ENCODE measurements at regions not wholly inside any gene's neighbourhood (a gene's known extent, or its start where the extent isn't known, plus 50 kb on each side); places are given as distances from the start of the nearest gene placed in this dataset.

DNA sequence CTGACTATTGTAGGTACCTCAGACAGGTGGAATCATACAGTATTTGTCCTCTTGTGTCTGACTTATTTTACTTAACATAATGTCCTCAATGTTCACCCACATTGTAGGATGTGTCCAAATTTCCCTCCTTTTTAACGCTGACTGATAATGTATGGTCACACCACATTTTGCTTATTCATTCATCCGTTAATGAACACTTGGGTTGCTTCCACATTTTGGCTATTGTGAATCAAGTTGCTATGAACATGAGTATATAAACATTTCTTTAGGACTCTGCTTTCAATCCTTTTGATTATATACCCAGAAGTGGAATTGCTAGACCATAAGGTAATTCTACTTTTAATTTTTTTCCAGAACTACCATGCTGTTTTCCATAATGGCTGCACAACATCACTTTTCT, 87.0 kb upstream of the NDP start:
- Histone ChIP-seq H3K79me2 (ENCODE audit: insufficient read depth, low read length) (no peaks in the 10 kb centered on the region), H3K27ac (ENCODE audit: low read depth, low read length) (no peak overlapping the region), H3K4me3 (ENCODE audit: insufficient read depth, low read depth, low read length) (no peak overlapping the region), H3K9me3 (ENCODE audit: insufficient read depth, low read depth, low read length) (no peaks in the 10 kb centered on the region), H3K36me3 (ENCODE audit: insufficient read depth, low read length) (no peaks in the 10 kb centered on the region), H2AFZ (ENCODE audit: low read depth, low read length) (no peak overlapping the region), H4K20me1 (ENCODE audit: insufficient read depth, low read length) (no peaks in the 10 kb centered on the region), H3K4me1 (ENCODE audit: insufficient read depth, low read length) (no peaks in the 10 kb centered on the region), H3K9ac (ENCODE audit: low read length) (no peak overlapping the region), H3K27me3 (ENCODE audit: insufficient read depth, low read length) (no peaks in the 10 kb centered on the region), H3K4me2 (ENCODE audit: low read length) (no peak overlapping the region)
- Mint-ChIP-seq H3K27me3 (ENCODE audit: low read depth, unreplicated experiment) (peaks cover 2% of the 10 kb centered on the region), H3K36me3 (ENCODE audit: low read depth, unreplicated experiment) (no peaks in the 10 kb centered on the region), H3K4me1 (ENCODE audit: low read depth, unreplicated experiment) (peaks cover 7% of the 10 kb centered on the region), H3K4me3 (ENCODE audit: unreplicated experiment) (no peak overlapping the region), H3K27ac (ENCODE audit: unreplicated experiment) (no peak overlapping the region), H3K9me3 (ENCODE audit: unreplicated experiment) (no peaks in the 10 kb centered on the region)
- FAIRE-seq = no peak
- DNase-seq (ENCODE audit: low read depth) = peak; percentile 44
- TF ChIP-seq EZH2 (IDR thresholded peaks at IDR 0.05; ENCODE audit: insufficient read depth, low read length) = no peak
- TF ChIP-seq, protein P1, sequence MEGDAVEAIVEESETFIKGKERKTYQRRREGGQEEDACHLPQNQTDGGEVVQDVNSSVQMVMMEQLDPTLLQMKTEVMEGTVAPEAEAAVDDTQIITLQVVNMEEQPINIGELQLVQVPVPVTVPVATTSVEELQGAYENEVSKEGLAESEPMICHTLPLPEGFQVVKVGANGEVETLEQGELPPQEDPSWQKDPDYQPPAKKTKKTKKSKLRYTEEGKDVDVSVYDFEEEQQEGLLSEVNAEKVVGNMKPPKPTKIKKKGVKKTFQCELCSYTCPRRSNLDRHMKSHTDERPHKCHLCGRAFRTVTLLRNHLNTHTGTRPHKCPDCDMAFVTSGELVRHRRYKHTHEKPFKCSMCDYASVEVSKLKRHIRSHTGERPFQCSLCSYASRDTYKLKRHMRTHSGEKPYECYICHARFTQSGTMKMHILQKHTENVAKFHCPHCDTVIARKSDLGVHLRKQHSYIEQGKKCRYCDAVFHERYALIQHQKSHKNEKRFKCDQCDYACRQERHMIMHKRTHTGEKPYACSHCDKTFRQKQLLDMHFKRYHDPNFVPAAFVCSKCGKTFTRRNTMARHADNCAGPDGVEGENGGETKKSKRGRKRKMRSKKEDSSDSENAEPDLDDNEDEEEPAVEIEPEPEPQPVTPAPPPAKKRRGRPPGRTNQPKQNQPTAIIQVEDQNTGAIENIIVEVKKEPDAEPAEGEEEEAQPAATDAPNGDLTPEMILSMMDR (IDR thresholded peaks at IDR 0.05; ENCODE audit: insufficient read depth, low read depth, low read length) = no peak

DNA sequence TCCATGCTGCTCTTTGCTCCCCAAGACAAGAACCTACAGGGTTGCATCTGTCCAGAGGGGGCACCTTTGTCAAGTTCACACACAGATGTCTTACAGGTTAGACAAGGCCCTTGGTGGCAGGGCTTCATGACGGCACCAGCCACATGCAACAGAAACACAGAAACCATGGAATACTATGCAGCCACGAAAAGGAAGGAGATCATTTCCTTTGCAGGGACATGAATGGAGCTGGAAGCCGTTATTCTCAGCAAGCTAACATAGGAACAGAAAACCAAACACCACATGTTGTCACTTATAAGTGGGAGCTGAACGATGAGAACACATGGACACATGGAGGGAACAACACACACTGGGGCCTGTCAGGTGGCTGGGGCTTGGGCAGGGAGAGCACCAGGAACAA, 85.1 kb upstream of the NDP start:
- Histone ChIP-seq H3K4me2 (ENCODE audit: low read length) (no peak overlapping the region), H3K4me3 (ENCODE audit: insufficient read depth, low read depth, low read length) (no peak overlapping the region), H3K27me3 (ENCODE audit: insufficient read depth, low read length) (no peaks in the 10 kb centered on the region), H3K4me1 (ENCODE audit: insufficient read depth, low read length) (no peaks in the 10 kb centered on the region), H2AFZ (ENCODE audit: low read depth, low read length) (no peak overlapping the region), H3K79me2 (ENCODE audit: insufficient read depth, low read length) (no peaks in the 10 kb centered on the region), H3K9ac (ENCODE audit: low read length) (no peak overlapping the region), H3K36me3 (ENCODE audit: insufficient read depth, low read length) (no peaks in the 10 kb centered on the region), H3K27ac (ENCODE audit: low read depth, low read length) (no peak overlapping the region), H4K20me1 (ENCODE audit: insufficient read depth, low read length) (no peaks in the 10 kb centered on the region), H3K9me3 (ENCODE audit: insufficient read depth, low read depth, low read length) (no peaks in the 10 kb centered on the region)
- H3K4me1 Mint-ChIP-seq (ENCODE audit: low read depth, unreplicated experiment) = peaks cover 7% of the 10 kb centered on the region
- no peak overlapping the region for H3K4me3 Mint-ChIP-seq (ENCODE audit: unreplicated experiment)
- no peaks in the 10 kb centered on the region for H3K9me3 Mint-ChIP-seq (ENCODE audit: unreplicated experiment)
- no peak for DNase-seq (ENCODE audit: low read depth)
- no peak for FAIRE-seq
- H3K27ac Mint-ChIP-seq (ENCODE audit: unreplicated experiment) = no peak overlapping the region
- no peaks in the 10 kb centered on the region for H3K36me3 Mint-ChIP-seq (ENCODE audit: low read depth, unreplicated experiment)
- TF ChIP-seq, protein P1 (IDR thresholded peaks at IDR 0.05; ENCODE audit: insufficient read depth, low read depth, low read length) = no peak
- no peak for TF ChIP-seq EZH2 (IDR thresholded peaks at IDR 0.05; ENCODE audit: insufficient read depth, low read length)
- peaks cover 2% of the 10 kb centered on the region for H3K27me3 Mint-ChIP-seq (ENCODE audit: low read depth, unreplicated experiment)

DNA sequence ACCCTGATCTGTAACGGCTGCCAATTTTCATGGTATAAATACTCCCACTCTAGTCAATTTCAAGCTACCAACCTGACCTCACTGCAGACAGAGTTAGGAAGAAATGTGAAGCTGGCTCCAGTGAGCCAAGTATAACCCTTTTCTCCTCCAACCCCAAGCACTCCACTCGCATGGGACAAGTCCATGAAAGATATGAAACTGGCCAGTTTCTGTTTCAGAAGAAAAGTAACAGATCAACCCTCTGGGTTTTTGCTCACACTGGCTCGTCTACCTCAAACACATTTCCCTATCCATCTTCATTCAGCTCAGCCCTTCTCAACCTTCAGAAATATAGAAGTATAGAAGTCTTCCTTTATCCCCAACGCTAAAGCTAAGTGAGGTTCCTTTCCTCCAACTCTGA, 82.4 kb upstream of the NDP start:
- FAIRE-seq = no peak
- H3K9ac ChIP-seq (ENCODE audit: low read length) = no peak overlapping the region
- Mint-ChIP-seq H3K4me3 (ENCODE audit: unreplicated experiment) (no peak overlapping the region), H3K27ac (ENCODE audit: unreplicated experiment) (no peak overlapping the region), H3K36me3 (ENCODE audit: low read depth, unreplicated experiment) (no peaks in the 10 kb centered on the region), H3K9me3 (ENCODE audit: unreplicated experiment) (no peaks in the 10 kb centered on the region), H3K27me3 (ENCODE audit: low read depth, unreplicated experiment) (peaks cover 2% of the 10 kb centered on the region), H3K4me1 (ENCODE audit: low read depth, unreplicated experiment) (no peaks in the 10 kb centered on the region)
- H3K36me3 ChIP-seq (ENCODE audit: insufficient read depth, low read length) = no peaks in the 10 kb centered on the region
- no peak overlapping the region for H3K4me2 ChIP-seq (ENCODE audit: low read length)
- H3K4me3 ChIP-seq (ENCODE audit: insufficient read depth, low read depth, low read length) = no peak overlapping the region
- H3K27me3 ChIP-seq (ENCODE audit: insufficient read depth, low read length) = no peaks in the 10 kb centered on the region
- H2AFZ ChIP-seq (ENCODE audit: low read depth, low read length) = no peak overlapping the region
- H4K20me1 ChIP-seq (ENCODE audit: insufficient read depth, low read length) = no peaks in the 10 kb centered on the region
- DNase-seq (ENCODE audit: low read depth) = no peak
- TF ChIP-seq EZH2 (IDR thresholded peaks at IDR 0.05; ENCODE audit: insufficient read depth, low read length) = no peak
- TF ChIP-seq, protein P1 (IDR thresholded peaks at IDR 0.05; ENCODE audit: insufficient read depth, low read depth, low read length) = no peak
- H3K9me3 ChIP-seq (ENCODE audit: insufficient read depth, low read depth, low read length) = no peaks in the 10 kb centered on the region
- no peak overlapping the region for H3K27ac ChIP-seq (ENCODE audit: low read depth, low read length)
- no peaks in the 10 kb centered on the region for H3K4me1 ChIP-seq (ENCODE audit: insufficient read depth, low read length)
- no peaks in the 10 kb centered on the region for H3K79me2 ChIP-seq (ENCODE audit: insufficient read depth, low read length)

All from astrocyte (in vitro differentiated cells and primary cell).